ENCODE measurements at regions not wholly inside any gene's neighbourhood (a gene's known extent, or its start where the extent isn't known, plus 50 kb on each side); places are given as distances from the start of the nearest gene placed in this dataset.

GRCh38 chr1:30490554-30491053 lies 232.8 kb downstream of the MATN1 start:
- TF ChIP-seq POLR2A (IDR thresholded peaks at IDR 0.05) (no peak), EP300 (IDR thresholded peaks at IDR 0.05) (no peak), CTCF (IDR thresholded peaks at IDR 0.05) (no peak), POLR2AphosphoS5 (IDR thresholded peaks at IDR 0.05) (no peak)
